ENCODE measurements at regions not wholly inside any gene's neighbourhood (a gene's known extent, or its start where the extent isn't known, plus 50 kb on each side); places are given as distances from the start of the nearest gene placed in this dataset.
A peak's percentile ranks its signal among the peaks of the same experiment; 100 is the strongest.

- no peaks in the 10 kb centered on the region for H3K9me3 ChIP-seq
- TF ChIP-seq, protein P1, sequence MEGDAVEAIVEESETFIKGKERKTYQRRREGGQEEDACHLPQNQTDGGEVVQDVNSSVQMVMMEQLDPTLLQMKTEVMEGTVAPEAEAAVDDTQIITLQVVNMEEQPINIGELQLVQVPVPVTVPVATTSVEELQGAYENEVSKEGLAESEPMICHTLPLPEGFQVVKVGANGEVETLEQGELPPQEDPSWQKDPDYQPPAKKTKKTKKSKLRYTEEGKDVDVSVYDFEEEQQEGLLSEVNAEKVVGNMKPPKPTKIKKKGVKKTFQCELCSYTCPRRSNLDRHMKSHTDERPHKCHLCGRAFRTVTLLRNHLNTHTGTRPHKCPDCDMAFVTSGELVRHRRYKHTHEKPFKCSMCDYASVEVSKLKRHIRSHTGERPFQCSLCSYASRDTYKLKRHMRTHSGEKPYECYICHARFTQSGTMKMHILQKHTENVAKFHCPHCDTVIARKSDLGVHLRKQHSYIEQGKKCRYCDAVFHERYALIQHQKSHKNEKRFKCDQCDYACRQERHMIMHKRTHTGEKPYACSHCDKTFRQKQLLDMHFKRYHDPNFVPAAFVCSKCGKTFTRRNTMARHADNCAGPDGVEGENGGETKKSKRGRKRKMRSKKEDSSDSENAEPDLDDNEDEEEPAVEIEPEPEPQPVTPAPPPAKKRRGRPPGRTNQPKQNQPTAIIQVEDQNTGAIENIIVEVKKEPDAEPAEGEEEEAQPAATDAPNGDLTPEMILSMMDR (IDR thresholded peaks at IDR 0.05) = no peak
- TF ChIP-seq EP300 (IDR thresholded peaks at IDR 0.05) (no peak), POLR2AphosphoS5 (IDR thresholded peaks at IDR 0.05) (no peak)
- no peaks in the 10 kb centered on the region for H3K36me3 ChIP-seq
- H3K27me3 ChIP-seq = no peaks in the 10 kb centered on the region
- H3K4me1 ChIP-seq = no peaks in the 10 kb centered on the region
- 62% methylated on average over 1 of the region's 1 CpG for WGBS
- DNase-seq (ENCODE audit: extremely low spot score) = no peak
- intact Hi-C loops (cut with DNase I) = no loop called here
- no peak overlapping the region for H3K4me3 ChIP-seq
- H3K27ac ChIP-seq (replicated peaks in 1 of 4) = no peak overlapping the region
These were observed 1055.0 kb downstream of the RPA4 start for GRCh38 chrX:97938706-97939105.

DNA sequence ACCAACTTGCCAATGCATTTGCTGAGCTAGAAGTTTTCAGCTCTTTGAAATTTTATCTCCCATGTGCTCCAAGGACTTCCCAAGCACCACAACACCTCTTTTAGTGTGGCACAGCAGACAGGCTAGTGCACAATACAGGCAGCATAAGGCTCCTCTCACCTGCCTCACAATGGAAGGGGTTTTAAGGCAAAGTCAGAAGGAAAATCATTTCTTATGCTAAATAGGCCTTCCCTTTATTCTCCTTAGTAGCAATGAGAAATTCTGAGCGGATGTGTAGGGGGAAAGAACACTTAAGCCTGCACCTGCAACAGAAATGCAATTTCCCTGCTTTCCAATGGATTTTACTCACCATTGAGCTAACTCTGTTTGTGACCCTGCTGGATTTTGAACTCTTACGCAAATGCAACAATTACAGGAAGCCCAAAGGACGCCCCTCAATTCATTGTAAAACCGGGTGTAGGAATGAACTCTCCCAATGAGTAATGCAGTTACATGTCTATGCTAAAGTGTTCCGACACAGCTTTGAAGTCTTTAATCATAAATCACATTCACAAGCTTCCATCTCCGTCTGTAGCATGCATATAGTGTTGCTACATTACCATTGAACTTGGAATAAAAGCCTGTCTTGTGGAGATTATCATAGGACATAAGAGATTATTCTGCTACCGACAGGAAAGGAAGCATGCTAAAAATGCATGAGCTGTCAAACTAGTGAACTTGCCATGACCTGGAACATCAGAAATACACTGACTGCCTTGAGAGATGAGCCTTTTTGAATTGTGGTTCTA lies 1084.9 kb downstream of the RPA4 start:
- Histone ChIP-seq H3K4me3 (no peak overlapping the region), H3K27me3 (no peaks in the 10 kb centered on the region), H3K27ac (replicated peaks in 1 of 4) (no peak overlapping the region), H3K9me3 (no peaks in the 10 kb centered on the region), H3K36me3 (no peaks in the 10 kb centered on the region), H3K4me1 (no peaks in the 10 kb centered on the region)
- TF ChIP-seq, protein P1 (IDR thresholded peaks at IDR 0.05) = no peak
- no peak for TF ChIP-seq POLR2A (IDR thresholded peaks at IDR 0.05; ENCODE audit: low read depth)
- TF ChIP-seq POLR2AphosphoS5 (IDR thresholded peaks at IDR 0.05) = no peak
- no peak for TF ChIP-seq EP300 (IDR thresholded peaks at IDR 0.05)
- no peak for DNase-seq (ENCODE audit: extremely low spot score)
- intact Hi-C loops (cut with DNase I) = no loop called here
- WGBS = 62% methylated on average over 7 of the region's 7 CpGs

DNA sequence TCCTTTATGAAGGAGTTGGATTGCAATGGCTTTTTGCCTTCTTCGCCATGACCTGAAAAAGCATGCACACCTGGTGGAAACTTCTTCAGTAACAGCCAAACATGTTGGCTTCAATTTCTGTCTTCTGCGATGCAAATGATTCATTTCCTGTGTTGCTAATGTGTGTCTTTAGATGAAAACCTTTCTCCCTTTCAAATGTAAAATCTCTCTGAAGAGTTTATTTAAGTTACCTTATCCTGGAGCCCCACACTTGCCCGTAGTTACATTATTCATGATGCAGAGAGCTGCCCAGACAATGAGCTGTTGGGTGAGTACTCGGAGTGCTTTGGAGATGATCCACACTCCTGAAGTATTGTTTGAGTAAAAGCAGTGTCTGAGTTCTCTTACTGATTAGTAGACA lies 1100.9 kb downstream of the RPA4 start:
- intact Hi-C loops (cut with DNase I) = no loop called here
- no peak for TF ChIP-seq EP300 (IDR thresholded peaks at IDR 0.05)
- TF ChIP-seq, protein P1 (IDR thresholded peaks at IDR 0.05) = no peak
- no peak for TF ChIP-seq POLR2AphosphoS5 (IDR thresholded peaks at IDR 0.05)
- TF ChIP-seq POLR2A (IDR thresholded peaks at IDR 0.05; ENCODE audit: low read depth) = no peak
- 19% methylated on average over 4 of the region's 4 CpGs for WGBS
- no peaks in the 10 kb centered on the region for H3K27me3 ChIP-seq
- no peak for DNase-seq (ENCODE audit: extremely low spot score)
- no peaks in the 10 kb centered on the region for H3K36me3 ChIP-seq
- H3K27ac ChIP-seq (replicated peaks in 1 of 4) = peak overlapping the region in 1 of 4 donors; percentile 39
- peaks cover 0 to 4% (median 0%) of the 10 kb centered on the region in 4 donors for H3K4me1 ChIP-seq
- no peak overlapping the region for H3K4me3 ChIP-seq
- no peaks in the 10 kb centered on the region for H3K9me3 ChIP-seq

- WGBS = 61% methylated on average over 4 of the region's 4 CpGs
- no peaks in the 10 kb centered on the region for H3K27me3 ChIP-seq
- intact Hi-C loops (cut with DNase I) = no loop called here
- H3K36me3 ChIP-seq = no peaks in the 10 kb centered on the region
- TF ChIP-seq POLR2A (IDR thresholded peaks at IDR 0.05; ENCODE audit: low read depth) = no peak
- no peak for TF ChIP-seq EP300 (IDR thresholded peaks at IDR 0.05)
- TF ChIP-seq POLR2AphosphoS5 (IDR thresholded peaks at IDR 0.05) = no peak
- TF ChIP-seq, protein P1 (IDR thresholded peaks at IDR 0.05) = no peak
- peaks cover 0 to 4% (median 0%) of the 10 kb centered on the region in 4 donors for H3K4me1 ChIP-seq
- no peak for DNase-seq (ENCODE audit: extremely low spot score)
- H3K4me3 ChIP-seq = no peak overlapping the region
- no peaks in the 10 kb centered on the region for H3K9me3 ChIP-seq
- peak overlapping the region in 1 of 4 donors; percentile 14 for H3K27ac ChIP-seq (replicated peaks in 1 of 4)
These were observed 1101.4 kb downstream of the RPA4 start for GRCh38 chrX:97985096-97985495.

DNA sequence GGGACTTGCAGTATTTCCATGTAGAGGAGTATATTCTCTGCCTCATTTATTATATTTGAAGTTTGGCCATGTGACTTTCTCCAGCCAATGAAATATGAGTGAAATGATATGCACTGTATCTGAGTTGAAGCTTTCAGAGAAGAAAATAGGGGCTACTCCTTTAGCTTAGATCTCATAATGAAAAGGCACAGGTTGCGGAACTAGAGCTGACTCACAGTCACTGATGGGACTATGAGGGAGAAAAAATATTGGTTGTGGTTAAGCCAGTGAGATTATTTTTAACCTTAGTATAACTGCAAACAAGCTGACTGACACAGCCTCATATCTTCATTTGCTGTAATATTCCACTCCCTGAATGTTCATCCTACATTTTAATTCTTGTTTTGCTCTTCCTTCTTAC lies 1104.3 kb downstream of the RPA4 start:
- Histone ChIP-seq H3K4me3 (no peak overlapping the region), H3K36me3 (no peaks in the 10 kb centered on the region), H3K27me3 (no peaks in the 10 kb centered on the region), H3K27ac (replicated peaks in 1 of 4) (no peak overlapping the region), H3K4me1 (peaks cover 0 to 4% (median 0%) of the 10 kb centered on the region in 4 donors), H3K9me3 (no peaks in the 10 kb centered on the region)
- no peak for DNase-seq (ENCODE audit: extremely low spot score)
- TF ChIP-seq, protein P1 (IDR thresholded peaks at IDR 0.05) = no peak
- TF ChIP-seq EP300 (IDR thresholded peaks at IDR 0.05) (no peak), POLR2A (IDR thresholded peaks at IDR 0.05; ENCODE audit: low read depth) (no peak), POLR2AphosphoS5 (IDR thresholded peaks at IDR 0.05) (no peak)
- intact Hi-C loops (cut with DNase I) = no loop called here
- 92% methylated on average over 1 of the region's 1 CpG for WGBS

All from esophagus muscularis mucosa (tissue), 4 donors.